GM10266 (cell line): ENCODE measurements at regions not wholly inside any gene's neighbourhood (a gene's known extent, or its start where the extent isn't known, plus 50 kb on each side); places are given as distances from the start of the nearest gene placed in this dataset.

Experiments
- DNase-seq: peaks from one replicate; pipeline ENCODE4 v3.0.0; 2012; ENCODE audit errors: extremely low spot score
- TF ChIP-seq, protein P1 (sequence below): IDR thresholded peaks from 2 replicates; pipeline ENCODE4 v1.5.1; 2012; ENCODE audit warnings: mild to moderate bottlenecking, low read depth; ENCODE audit not compliant: control insufficient read depth, insufficient read depth; ENCODE audit errors: missing control alignments

GRCh38 chr12:24229031-24229700, 279.7 kb upstream of the SOX5 start:
- TF ChIP-seq, protein P1, sequence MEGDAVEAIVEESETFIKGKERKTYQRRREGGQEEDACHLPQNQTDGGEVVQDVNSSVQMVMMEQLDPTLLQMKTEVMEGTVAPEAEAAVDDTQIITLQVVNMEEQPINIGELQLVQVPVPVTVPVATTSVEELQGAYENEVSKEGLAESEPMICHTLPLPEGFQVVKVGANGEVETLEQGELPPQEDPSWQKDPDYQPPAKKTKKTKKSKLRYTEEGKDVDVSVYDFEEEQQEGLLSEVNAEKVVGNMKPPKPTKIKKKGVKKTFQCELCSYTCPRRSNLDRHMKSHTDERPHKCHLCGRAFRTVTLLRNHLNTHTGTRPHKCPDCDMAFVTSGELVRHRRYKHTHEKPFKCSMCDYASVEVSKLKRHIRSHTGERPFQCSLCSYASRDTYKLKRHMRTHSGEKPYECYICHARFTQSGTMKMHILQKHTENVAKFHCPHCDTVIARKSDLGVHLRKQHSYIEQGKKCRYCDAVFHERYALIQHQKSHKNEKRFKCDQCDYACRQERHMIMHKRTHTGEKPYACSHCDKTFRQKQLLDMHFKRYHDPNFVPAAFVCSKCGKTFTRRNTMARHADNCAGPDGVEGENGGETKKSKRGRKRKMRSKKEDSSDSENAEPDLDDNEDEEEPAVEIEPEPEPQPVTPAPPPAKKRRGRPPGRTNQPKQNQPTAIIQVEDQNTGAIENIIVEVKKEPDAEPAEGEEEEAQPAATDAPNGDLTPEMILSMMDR: no peak
- no peak for DNase-seq

DNA sequence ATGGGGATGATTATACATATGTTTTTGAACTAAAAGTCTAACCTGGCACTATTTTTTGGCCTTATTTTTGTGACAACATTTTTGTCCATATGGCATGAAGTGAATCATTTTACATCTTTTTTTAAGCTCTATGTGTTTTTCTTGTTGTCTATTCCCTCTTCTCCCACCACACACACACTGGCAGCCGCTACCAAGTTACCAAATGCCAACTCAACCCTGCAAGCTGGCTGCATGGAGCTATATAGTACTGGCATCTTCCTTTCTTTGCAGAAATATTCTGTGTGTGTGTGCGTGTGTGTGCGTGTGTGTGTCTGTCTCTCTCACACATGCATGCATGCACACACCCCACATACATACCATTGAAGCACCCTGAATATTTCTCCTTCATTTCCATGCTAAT, 278.9 kb upstream of the SOX5 start:
- TF ChIP-seq, protein P1: no peak
- DNase-seq: no peak

- DNase-seq: no peak
- TF ChIP-seq, protein P1: no peak
Measured at GRCh38 chr12:24227551-24227950, 278.1 kb upstream of the SOX5 start.

DNA sequence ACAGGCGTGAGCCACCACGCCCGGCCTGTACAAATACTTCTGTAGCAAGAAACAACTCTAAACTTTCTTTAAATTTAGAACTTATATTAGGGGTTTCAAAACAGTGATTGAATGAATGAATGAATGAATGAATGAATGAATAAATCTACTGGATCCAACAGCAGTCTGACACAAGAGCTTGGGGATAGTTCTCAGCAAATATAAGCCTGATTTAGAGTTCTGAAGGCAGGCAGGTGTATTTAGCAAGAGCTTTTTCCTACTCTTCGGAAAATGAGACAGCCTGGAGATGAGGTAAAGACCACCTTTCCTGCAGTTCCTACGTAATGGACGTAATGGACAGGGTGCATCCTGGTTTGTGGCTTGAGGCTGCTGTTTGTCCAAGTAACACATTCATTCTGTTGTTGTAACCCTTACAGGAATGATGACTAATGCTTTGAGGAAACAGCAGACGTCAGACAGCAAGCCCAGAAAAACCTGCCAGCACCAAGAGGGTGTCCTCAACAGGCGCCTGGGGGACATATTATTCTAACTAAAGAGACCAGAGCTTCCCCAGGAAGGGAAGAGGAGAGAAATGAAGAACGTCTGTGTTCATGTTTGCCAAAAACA, 277.4 kb upstream of the SOX5 start:
- TF ChIP-seq, protein P1: no peak
- DNase-seq: no peak

GRCh38 chr12:24224401-24224800, 274.9 kb upstream of the SOX5 start:
- TF ChIP-seq, protein P1: no peak
- no peak for DNase-seq

GRCh38 chr12:24223926-24224325, 274.5 kb upstream of the SOX5 start:
- no peak for DNase-seq
- TF ChIP-seq, protein P1: no peak

- TF ChIP-seq, protein P1: no peak
- DNase-seq: no peak
Measured at GRCh38 chr12:24222968-24223367, 273.5 kb upstream of the SOX5 start.
